D341Med (cell line): ENCODE measurements at regions not wholly inside any gene's neighbourhood (a gene's known extent, or its start where the extent isn't known, plus 50 kb on each side); places are given as distances from the start of the nearest gene placed in this dataset.
"Not testable (repeated sequence)": the region's sequence is repeated elsewhere in the genome, so short reads cannot be mapped to it uniquely, and the experiment has no call there.

Experiments
- DNase-seq: peaks from one replicate; pipeline ENCODE4 v3.0.0; 2012; ENCODE audit warnings: low spot score

- no peak for DNase-seq
These were observed 401.4 kb upstream of the PTCHD4 start for GRCh38 chr6:48512390-48512789.

DNA sequence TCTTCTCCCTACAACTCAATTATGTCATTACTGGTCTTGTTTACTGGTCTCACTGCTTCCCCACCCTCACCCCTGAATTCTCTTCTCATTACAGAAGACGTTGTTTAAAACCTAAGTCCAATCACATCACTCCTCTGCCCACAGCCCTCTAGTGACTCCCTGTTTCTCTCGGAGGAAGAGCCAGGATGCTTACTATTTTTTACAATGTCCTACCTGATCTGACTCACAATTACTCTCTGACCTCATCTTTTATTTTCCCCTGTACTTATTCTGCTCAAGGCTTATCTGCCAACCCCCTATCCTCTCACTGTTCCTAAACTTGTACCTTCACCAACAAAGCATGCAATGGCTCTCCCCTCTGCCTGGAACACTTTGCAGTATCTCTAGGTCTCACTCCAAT is 400.4 kb upstream of the PTCHD4 start:
- DNase-seq = no peak

DNA sequence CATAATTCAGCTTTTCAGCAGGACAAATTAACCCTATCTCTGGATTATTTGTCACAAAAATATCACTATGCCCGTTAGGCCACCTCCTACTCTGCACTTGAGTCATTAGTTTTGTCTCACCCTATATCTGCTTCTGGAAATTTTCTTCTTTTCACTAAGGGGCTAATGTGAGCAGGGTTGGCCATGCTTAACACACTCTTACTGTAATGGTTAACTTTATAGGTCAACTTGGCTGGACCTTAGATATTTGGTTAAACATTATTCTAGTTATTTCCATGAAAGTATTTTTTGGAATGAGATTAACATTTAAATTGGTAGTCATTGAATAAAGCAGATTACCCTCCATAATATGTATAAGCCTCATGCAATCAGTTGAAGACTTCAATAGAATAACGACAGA is 394.6 kb upstream of the PTCHD4 start:
- DNase-seq = no peak

- not testable (repeated sequence) for DNase-seq
These were observed 382.4 kb upstream of the PTCHD4 start for GRCh38 chr6:48493432-48493831.

DNA sequence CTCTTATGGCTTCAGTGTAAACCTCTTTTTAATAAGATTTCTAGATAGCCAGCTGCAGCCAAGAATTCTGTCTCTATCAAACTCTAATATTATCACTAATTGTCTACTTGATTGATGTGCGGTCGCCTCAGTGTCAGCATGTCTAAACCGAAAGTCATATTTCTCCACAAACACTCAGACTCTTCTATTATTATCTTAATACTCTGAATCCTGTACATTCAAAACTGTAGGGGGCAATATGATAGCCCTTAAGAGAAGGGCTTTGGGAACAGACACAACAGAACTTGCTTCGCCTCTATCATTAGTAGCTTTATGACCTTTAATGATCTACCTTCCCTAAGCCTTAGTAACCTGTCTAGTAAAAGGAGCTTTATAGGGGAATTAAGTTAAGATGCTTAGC is 379.7 kb upstream of the PTCHD4 start:
- DNase-seq = no peak

DNA sequence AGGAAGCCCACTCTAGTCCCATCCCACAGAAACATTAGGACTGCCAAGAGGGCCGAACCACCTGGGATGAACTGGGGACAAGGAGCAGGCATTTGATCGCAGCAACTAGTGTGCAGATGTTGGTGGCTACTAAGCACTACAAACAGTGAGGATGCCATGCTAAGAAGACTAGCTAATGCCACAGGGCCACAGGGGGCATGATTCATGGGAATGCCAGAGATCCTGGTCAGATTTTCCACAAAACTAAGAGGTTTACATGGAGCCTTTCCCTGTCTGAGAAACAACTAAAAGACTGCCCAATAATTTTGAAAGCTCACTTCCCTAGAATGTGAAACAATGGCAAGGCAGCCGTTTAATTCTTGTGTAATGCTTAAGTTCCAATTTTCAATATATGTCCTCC is 375.9 kb upstream of the PTCHD4 start:
- DNase-seq = no peak

DNA sequence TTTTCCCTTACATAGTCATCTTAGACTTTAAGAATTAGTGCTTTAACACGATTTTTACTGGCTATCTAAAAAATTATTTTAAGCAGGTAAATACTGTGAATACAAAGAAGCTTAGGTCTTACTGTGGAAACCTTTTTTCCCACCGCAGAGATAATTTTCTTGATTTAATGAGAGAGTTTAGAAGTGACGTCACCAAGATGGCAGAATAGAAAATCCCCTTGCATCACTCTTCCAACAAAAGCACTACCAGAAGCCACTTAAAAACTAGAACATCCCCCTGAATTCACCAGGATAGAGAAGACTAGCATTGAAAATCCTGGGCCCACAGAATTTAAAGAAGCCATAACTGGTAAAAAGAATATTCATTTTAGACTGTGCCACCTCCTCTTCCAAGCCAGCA is 375.4 kb upstream of the PTCHD4 start:
- no peak for DNase-seq

DNA sequence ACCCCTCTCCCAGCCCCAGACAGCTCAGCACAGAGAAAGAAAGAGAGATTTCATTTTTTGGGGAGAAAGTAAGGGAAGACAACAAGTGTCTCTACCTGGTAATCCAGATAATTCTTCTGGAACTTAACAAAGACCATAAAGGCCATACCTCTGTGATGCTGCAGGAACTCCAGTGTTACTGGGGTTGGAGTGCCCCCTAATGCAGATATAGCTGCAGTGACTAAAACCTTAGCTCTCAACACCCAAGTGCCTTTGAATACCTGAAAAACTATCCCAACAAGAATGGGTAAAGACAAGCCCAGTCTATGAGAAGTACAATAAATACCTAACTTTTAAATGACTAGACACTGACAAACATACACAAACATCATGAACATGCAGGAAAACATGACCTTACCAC is 365.3 kb upstream of the PTCHD4 start:
- no peak for DNase-seq

DNA sequence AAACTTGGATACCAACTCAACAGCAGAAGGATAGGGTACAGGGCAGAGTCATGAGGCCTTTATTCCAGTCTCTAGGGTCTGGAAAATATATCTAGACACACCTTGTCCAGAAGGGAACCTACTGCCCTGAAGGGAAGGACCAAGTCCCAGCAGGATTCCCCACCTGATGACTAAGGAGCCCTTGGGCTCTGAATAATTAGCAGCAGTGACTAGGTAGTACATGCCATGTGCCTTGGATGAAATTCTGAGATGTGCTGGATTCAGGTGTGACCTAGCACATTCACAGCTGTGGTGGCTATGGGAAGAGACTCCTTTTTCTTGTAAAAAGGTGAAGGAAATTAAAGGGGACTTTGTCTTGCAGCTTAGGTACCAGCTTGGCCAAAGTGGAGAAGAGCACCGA is 364.3 kb upstream of the PTCHD4 start:
- no peak for DNase-seq

DNA sequence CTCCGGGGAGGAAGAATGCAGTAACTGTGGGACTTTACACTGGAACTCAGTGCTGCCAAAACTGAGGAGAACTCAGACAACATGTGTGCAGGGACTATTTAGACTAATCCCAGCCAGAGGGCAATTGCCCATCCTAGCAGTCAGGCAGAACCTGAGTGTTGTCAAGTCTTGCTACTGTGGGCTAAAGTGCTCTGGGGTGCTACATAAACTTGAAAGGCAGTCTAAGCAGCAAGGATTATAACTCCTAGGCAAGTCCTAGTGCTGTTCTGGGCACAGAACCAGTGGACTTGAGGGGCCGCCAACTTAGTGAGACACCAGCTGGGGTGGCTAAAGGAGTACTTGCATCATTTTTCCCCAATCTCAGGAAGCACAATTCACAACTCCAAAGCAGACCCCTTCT is 363.8 kb upstream of the PTCHD4 start:
- no peak for DNase-seq

GRCh38 chr6:48474136-48474535 is 363.1 kb upstream of the PTCHD4 start:
- DNase-seq = no peak

GRCh38 chr6:48472535-48472934 is 361.5 kb upstream of the PTCHD4 start:
- DNase-seq = no peak

- DNase-seq = no peak
These were observed 361.1 kb upstream of the PTCHD4 start for GRCh38 chr6:48472091-48472490.

- no peak for DNase-seq
These were observed 360.3 kb upstream of the PTCHD4 start for GRCh38 chr6:48471326-48471725.

GRCh38 chr6:48449002-48449401 is 338.0 kb upstream of the PTCHD4 start:
- DNase-seq = no peak

DNA sequence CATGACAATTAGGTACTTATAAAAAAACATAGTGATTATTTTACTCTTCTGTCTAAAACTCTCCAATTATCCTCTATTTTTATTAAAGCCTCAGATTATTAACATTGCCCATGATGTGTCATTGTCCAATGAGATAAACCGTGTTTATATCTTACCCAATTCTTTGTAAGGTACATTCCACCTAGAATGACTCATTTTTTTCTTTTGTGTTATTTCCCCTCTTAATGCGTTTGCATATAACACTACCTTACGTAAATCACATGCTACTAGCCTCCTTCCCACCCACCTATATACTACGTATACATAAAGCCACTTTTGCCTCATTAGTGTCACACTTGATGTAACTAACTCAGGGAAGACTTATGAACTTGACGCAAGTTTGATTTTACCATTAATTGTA is 336.3 kb upstream of the PTCHD4 start:
- no peak for DNase-seq

DNA sequence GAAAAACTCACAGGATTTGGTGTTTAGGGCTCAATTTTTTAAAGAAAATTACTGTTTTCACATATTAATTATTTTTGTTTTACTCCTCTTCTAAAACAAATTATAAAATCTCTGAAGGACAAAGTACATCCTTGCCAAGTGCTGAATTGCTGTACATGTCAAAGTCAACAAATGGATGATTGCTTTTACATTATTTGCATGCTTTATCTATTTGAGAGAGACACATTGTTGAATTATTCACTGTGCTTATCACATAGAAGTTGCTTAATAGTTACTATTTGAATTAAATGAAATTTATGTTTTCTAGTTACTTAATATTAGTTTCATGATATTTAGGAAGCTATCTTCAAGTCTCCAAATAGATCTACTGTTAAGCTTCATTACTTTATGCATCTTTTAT is 318.6 kb upstream of the PTCHD4 start:
- no peak for DNase-seq

DNA sequence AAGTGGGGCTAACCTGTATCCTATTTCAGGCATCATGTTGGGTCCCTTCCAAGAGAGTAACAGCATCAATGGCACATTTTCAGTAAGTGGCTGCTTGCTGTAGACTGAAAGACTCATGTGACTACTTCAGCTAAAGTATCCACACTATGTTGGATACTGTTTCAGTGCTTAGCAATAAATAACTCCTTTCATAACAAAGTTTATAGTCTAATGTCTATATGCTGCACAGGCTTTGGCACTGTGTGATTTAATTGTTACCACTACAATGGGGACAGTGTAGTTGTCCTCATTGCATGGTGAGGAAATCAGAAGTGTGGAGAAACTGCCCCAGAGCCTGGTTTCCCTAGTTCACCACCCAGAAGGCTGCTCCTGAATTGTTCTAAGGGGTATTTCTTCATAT is 318.0 kb upstream of the PTCHD4 start:
- DNase-seq = no peak

DNA sequence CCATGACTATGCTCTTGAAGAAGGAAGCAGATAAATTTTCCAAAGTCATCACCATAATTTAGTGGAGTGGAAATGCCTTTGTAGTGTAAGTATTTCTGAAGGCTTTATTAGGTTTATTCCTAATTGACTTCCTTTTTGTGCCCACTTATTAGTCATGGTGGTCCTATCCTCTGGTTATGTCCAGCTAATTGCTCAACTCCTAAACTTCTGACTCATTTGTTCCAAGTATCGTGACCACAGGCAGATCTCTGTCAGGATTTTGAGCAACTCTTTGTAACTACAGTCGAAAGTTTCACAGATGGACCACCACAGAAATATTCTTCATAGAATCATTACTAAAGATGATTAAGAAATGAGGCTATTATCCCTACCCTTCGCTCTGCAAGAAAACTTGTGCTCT is 315.6 kb upstream of the PTCHD4 start:
- DNase-seq = no peak

DNA sequence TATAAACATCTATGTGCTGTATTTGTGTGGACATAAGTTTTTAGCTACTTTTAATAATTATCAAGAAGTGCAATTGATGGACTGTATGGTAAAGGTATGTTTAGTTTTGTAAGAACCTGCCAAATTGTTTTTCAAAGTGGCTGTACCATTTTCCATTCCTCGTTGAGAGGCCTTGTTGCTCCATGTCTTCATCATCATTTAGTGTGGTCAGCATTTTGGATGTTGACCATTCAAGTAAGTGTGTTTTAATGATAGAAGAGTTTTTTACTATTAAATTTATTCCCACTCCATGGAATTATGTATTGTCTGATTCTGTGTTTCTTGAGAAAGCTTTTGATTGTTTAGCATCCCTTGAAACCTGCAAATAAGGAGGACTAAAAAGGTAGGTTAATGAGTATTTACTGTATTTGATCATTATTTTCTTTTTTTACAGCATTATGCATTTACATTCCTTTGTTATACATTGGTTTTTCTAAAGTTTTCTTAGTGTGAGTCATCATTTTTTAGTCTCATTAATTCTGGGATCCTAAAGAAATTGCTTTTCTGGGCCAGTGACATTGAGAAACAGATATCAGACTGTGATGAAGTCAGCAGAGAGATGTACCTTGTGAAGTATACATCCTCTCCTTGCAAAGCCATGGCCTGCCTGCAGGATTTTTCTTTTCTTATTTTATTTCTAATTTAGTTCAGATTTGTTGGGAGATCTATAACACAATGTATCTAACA is 312.8 kb upstream of the PTCHD4 start:
- DNase-seq = no peak

DNA sequence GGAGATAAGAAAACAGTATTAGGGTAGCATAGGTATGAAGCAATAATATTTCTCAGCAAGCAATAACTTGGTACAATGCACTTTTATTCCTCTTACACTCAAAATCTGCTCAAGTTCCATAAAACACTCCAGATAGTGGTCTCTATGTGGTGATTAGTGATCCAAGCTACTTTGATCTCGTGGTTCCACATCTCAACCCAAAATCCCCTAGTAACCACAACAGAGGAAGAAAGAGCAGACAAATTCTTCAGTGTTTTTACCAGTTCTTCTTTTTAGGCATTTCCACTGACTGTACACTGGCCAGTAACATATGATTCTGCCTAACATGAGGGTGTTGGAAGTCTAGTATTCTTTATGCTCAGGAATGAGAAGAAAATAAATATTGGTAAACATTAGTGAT is 309.0 kb upstream of the PTCHD4 start:
- DNase-seq = no peak

GRCh38 chr6:48417927-48418326 is 306.9 kb upstream of the PTCHD4 start:
- no peak for DNase-seq

DNA sequence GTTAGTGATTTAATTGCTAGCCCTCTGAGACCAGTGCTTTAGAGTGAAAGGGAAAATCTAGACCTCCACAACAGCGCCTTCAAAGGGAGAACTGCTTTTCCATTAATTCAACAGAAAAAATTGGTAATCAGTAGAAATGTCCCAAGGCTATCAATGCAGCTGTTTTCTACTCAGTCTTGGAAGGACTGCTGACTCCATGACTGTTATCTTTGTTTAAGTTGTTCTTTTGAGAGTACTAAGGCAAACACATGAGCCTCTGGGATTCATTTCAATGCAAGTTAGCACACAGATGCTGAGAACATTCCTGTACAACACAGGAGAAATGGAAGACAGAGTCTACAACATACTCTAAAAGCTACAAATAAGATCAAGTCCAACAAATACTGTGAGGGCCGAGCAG is 301.7 kb upstream of the PTCHD4 start:
- DNase-seq = no peak

GRCh38 chr6:48404927-48405326 is 293.9 kb upstream of the PTCHD4 start:
- DNase-seq = no peak

GRCh38 chr6:48403587-48403986 is 292.6 kb upstream of the PTCHD4 start:
- DNase-seq = no peak
